GM21526 (cell line): ENCODE measurements at regions not wholly inside any gene's neighbourhood (a gene's known extent, or its start where the extent isn't known, plus 50 kb on each side); places are given as distances from the start of the nearest gene placed in this dataset.
A peak's percentile ranks its signal among the peaks of the same experiment; 100 is the strongest.
"Not testable (repeated sequence)": the region's sequence is repeated elsewhere in the genome, so short reads cannot be mapped to it uniquely, and the experiment has no call there.

ENCODE experiments used
- ATAC-seq: cut with Tn5 transposase; IDR thresholded peaks from one replicate; pipeline ENCODE4 v1.9.1; 2021; ENCODE audit warnings: moderate library complexity; ENCODE audit not compliant: unreplicated experiment, low FRiP score

DNA sequence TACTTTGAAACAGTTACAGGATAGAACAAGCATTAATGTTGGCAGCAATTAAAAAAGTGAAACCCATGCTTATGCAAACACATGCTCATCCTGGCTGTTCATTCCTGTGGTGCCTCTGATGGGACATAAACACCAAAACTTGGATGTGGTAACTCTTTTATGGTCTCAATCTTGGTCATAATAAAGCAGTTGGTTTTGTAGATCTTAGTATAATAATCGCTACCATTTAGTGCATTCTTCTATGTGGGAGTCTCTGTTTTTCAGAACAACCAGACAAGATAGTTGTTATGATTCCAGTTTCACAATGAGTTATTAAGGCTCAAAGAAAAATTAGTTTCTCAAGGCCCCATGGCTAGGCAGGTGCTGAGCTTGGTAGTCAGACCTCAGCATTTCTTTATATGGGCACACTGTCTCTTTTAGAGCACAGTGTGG, 184.0 kb downstream of the UTRN start:
- peak; percentile 61 for ATAC-seq

DNA sequence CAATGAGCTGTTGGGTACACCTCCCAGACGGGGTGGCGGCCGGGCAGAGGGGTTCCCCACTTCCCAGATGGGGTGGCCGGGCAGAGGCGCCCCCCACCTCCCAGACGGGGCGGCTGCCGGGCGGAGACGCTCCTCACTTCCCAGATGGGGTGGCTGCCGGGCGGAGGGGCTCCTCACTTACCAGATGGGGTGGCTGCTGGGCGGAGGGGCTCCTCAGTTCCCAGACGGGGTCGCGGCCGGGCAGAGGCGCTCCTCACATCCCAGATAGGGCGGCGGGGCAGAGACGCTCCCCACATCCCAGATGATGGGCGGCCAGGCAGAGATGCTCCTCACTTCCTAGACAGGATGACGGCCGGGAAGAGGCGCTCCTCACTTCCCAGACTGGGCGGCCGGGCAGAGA, 185.1 kb downstream of the UTRN start:
- not testable (repeated sequence) for ATAC-seq

DNA sequence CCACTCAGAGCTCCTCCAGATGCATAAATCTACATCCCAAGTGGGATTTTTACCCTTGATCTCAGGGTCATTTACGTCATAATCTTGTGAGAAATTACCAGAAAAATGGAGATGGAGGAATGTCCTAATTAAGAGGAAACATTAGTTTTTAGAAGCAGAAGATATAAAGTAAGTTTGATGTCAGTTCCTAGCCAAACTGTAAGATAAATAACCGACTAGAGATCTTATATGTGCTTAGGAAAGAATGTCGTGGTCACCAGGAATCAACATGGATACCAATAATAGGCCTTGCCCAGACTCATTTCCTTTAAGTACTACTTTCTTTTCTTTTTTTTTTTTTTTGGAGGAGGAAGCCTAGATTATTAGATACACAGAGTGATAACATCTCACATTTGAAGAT, 186.9 kb downstream of the UTRN start:
- ATAC-seq: no peak

GRCh38 chr6:144474290-144474689, 189.2 kb downstream of the UTRN start:
- ATAC-seq: no peak

DNA sequence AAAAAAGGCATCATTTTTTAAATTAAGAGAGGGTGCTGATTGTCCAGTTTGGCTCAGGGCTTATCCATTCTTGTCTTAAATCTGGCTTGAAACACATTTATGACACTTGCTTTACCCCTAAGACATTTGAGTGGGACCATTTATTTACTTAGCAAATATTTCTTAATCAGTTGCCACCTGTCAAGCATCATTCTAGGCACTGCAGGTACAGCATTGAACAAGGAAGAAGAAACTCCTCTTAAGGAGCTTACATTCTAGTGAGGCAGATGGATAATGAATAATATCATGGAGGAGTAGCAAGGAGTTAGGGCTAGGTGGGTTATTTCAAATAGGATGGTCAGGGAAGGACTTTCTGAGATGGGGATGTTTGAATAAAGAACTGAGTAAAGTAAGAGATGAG, 189.8 kb downstream of the UTRN start:
- ATAC-seq: no peak

- ATAC-seq: no peak
Measured at GRCh38 chr6:144475411-144475810, 190.3 kb downstream of the UTRN start.

GRCh38 chr6:144476286-144476685, 191.2 kb downstream of the UTRN start:
- no peak for ATAC-seq

- ATAC-seq: no peak
Measured at GRCh38 chr6:144477396-144477795, 192.3 kb downstream of the UTRN start.

GRCh38 chr6:144477856-144478255, 192.7 kb downstream of the UTRN start:
- no peak for ATAC-seq

GRCh38 chr6:144478483-144478882, 193.3 kb downstream of the UTRN start:
- no peak for ATAC-seq

DNA sequence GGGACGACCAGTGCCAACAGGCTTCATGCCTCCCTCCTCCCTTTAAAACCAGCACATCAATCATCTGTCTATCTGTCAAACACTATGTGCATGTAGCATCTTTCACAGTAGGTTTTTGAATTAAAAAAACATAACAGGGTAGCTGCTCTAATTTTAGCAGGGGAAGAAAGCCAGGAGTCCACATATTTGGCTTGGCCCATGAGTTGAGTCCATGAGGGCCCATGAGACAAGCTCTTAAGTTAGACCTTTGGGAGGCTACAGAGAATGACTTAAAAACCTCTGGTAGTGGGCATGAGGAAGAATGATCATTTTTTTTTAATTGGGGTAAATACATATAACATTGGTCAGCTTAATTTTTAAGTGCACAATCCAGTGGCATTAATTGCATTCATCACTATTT, 194.9 kb downstream of the UTRN start:
- no peak for ATAC-seq

DNA sequence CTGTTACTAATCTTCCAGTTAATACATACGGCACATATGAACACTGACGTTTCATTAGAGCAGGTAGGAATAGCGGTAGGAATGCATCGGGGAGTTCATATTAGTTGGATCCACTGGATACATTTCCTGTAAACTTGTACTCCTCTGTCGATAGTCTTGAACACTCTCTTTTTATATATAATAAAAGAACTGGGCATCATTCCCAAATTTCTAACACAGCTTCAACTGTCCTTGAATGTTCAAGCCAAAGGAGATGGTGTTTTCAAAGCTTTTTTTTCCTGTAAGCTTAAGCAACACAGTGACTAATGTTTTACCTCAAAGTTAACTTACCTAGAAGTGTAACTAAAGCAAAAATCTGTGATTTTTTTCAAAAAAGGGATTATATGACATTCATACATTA, 195.3 kb downstream of the UTRN start:
- no peak for ATAC-seq

DNA sequence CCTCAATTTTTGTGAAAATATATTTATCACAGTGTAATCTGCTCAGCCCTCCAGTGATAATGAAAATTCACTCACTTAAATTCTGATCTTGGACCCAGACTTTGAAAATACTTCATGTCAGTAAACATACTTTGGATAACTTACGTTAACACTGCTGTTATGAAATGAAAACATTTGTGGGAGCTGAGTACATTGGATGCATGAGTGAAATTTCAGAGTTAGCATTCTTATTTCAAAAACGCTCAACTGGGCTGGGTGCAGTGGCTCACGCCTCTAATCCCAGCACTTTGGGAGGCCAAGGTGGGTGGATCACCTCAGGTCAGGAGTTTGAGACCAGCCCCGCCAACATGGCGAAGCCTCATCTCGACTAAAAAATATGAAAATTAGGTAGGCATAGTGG, 196.4 kb downstream of the UTRN start:
- no peak for ATAC-seq

DNA sequence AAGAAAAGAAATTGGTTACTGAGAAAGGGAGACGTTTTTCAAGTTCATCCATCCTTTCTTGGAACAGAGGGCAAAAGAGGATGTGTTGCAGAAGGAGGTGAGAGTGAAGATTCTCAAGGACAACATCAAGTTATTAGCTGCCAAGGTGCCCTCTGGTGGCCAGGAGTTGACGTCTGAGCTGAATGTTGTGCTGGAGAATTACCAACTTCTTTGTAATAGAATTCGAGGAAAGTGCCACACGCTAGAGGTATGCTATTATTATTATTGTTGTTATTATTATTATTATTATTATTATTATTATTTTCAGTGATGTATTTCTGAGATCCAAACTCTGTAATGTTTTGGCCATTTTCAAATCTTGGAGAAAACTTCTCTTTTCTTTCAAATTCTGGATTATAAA, 197.0 kb downstream of the UTRN start:
- ATAC-seq: peak; percentile 81

- no peak for ATAC-seq
Measured at GRCh38 chr6:144485531-144485930, 200.4 kb downstream of the UTRN start.

- no peak for ATAC-seq
Measured at GRCh38 chr6:144488590-144488989, 203.5 kb downstream of the UTRN start.

- ATAC-seq: no peak
Measured at GRCh38 chr6:144493035-144493910, 208.1 kb downstream of the UTRN start.

DNA sequence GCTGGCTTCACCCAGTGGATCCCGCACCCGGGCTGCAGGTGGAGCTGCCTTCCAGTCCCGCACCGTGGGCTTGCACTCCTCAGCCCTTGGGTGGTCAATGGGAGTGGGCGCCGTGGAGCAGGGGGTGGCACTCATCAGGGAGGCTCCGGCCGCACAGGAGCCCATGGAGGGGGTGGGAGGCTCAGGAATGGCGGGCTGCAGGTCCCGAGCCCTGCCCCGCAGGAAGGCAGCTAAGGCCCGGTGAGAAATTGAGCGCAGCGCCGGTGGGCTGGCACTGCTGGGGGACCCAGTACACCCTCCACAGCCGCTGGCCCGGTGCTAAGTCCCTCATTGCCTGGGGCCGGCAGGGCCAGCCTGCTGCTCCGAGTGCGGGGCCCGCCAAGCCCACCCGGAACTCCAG, 209.9 kb downstream of the UTRN start:
- ATAC-seq: not testable (repeated sequence)

DNA sequence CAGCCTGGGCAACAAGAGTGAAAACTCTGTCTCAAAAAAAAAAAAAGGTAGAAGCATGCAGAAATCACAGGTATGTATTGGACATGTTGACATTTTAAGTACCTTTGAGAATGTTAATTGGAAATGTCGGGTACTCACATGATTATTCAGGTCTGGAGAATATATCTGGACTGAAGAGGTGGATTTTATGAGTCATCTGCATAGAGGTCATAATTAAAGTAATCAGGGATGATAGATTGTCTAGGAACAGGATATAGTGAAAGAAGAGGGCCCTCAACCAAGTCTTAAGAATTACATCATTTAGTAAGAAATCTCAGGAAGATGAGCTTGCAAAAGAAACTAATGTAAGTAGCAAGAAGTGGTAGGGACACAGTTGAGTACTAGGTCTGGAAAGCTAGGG, 212.5 kb downstream of the UTRN start:
- no peak for ATAC-seq

- no peak for ATAC-seq
Measured at GRCh38 chr6:144500892-144501291, 215.8 kb downstream of the UTRN start.

GRCh38 chr6:144505214-144505613, 220.1 kb downstream of the UTRN start:
- not testable (repeated sequence) for ATAC-seq

DNA sequence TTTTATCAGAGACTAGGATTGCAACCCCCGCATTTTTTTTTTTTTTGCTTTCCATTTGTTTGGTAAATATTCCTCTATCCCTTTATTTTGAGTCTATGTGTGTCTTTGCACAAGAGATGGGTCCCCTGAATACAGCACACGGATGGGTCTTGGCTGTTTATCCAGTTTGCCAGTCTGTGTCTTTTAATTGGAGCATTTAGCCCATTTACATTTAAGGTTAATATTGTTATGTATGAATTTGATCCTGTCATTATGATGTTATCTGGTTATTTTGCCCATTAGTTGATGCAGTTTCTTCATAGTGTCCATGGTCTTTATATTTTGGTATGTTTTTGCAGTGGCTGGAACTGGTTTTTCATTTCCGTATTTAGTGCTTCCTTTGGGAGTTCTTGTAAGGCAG, 220.9 kb downstream of the UTRN start:
- ATAC-seq: not testable (repeated sequence)
